ENCODE measurements at regions not wholly inside any gene's neighbourhood (a gene's known extent, or its start where the extent isn't known, plus 50 kb on each side); places are given as distances from the start of the nearest gene placed in this dataset.

DNA sequence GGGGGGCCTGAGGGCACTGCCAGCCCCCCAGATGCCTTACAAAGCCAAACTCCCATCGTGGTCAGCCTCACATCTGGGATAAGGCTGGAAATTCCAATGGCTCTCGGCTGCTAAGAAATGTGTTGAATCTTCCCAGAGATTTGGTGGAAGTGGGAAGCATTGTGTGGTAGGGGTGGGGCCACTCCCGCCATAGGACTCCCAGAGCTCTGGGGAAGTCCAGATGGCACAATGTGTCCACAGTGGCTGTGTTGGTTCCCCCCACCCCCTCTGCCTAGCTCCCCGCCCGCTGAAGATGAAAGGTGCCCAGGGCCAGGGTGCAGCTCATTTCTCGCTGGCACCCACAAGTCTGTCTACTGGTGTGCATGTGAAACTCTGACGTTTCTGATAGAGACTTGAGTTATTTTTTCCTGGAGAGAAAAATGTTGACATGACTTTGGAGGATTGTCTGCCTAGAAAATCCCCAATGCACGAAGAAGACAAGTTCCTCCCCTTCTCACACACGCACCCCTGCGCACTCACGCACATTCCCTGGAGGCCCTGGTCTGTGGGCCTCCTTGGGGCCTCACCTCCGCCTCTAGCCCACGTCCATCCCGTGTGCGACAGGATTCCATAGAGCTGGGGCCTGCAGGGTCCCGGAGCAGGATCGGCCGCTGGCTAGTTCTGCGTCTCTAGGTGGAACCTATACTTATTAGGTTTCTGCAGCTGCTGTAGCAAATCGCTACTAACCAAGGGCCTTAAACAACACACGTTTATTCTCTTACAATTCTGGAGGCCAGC, 199.1 kb downstream of the ZFP36L2 start:
- peak overlapping the region; percentile 38 to 40 for H3K27ac ChIP-seq (ENCODE audit: low read depth in 2 of 2, low read length in 2 of 2)
- no peak overlapping the region for H3K4me3 ChIP-seq (ENCODE audit: low read length in 2 of 2)
- H3K9ac ChIP-seq (ENCODE audit: low read depth in 1 of 2, low read length in 2 of 2) = peak overlapping the region in 1 of 2 donors; percentile 36
- H3K9me3 ChIP-seq (ENCODE audit: control insufficient read depth in 2 of 2, low read length in 2 of 2) = no peaks in the 10 kb centered on the region
- peaks cover 31 to 33% of the 10 kb centered on the region in 2 donors for H3K4me1 ChIP-seq (ENCODE audit: control insufficient read depth in 2 of 2, insufficient read depth in 2 of 2, low read length in 2 of 2)
- no peaks in the 10 kb centered on the region for H3K27me3 ChIP-seq (ENCODE audit: control insufficient read depth in 2 of 2, insufficient read depth in 2 of 2, low read length in 2 of 2)
- H3K36me3 ChIP-seq (ENCODE audit: control insufficient read depth in 2 of 2, insufficient read depth in 2 of 2, low read length in 2 of 2) = no peaks in the 10 kb centered on the region

DNA sequence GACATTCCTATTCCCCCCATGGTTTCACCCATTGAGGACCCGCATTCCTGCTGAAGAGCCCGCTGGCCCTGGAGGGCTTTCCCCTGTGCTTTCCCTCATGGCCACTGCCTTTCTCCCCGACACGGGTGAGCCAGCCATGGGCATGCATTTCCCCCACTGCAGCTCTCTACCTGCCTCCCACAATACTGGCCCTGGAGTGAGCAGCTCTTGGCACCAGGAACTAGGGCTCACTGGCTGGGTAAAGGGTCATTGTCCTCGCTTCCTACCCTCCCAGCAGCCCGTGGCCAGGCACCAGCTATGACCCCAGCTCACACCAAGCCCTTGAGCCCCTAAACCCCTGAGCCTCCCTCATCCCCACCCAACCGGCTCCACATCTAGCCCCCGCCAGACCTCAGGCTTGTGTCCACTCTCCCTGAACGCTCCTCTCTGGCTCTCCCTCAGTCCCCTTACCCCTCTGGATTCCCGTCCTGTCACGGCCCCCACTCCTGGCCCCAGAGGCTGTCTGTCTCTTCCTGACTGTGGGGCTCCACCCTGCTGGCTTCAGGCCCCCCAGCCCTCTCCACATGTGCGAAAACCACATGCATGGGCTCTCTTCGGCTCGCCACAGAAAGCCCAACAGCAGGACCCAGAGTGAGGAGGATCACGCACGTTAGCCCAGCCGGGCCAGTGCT, 199.8 kb downstream of the ZFP36L2 start:
- H3K4me1 ChIP-seq (ENCODE audit: control insufficient read depth in 2 of 2, insufficient read depth in 2 of 2, low read length in 2 of 2) = peaks cover 25 to 26% of the 10 kb centered on the region in 2 donors

DNA sequence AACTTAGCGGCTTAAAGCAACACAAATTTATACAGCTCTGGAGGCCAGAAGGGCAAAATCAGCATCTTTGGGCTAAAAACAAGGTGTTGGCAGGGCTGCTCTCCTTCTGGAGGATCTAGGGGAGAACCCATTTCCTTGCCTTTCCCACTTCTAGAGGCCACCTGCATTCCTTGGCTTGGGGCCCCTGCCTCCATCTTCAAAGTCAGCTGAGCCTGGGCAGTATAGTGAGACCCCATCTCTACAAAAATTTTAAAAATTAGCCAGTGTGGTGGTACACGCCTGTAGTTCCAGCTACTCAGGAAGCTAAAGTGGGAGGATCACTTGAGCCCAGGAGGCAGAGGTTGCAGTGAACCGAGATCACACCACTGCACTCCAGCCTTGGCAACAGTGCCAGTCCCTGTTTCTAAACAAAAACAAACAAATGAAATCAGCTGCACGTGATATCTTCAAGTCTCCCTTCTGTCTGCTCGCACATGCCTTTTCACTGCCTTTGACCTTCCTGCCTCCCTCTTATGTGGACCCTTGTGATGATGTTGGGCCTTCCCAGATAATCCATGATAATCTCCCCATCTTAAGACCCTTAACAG, 200.6 kb downstream of the ZFP36L2 start:
- Histone ChIP-seq H3K36me3 (ENCODE audit: control insufficient read depth in 2 of 2, insufficient read depth in 2 of 2, low read length in 2 of 2) (no peaks in the 10 kb centered on the region), H3K27ac (ENCODE audit: low read depth in 2 of 2, low read length in 2 of 2) (peak overlapping the region in 1 of 2 donors; percentile 35), H3K9me3 (ENCODE audit: control insufficient read depth in 2 of 2, low read length in 2 of 2) (no peaks in the 10 kb centered on the region), H3K4me1 (ENCODE audit: control insufficient read depth in 2 of 2, insufficient read depth in 2 of 2, low read length in 2 of 2) (peaks cover 23 to 25% of the 10 kb centered on the region in 2 donors), H3K4me3 (ENCODE audit: low read length in 2 of 2) (no peak overlapping the region), H3K27me3 (ENCODE audit: control insufficient read depth in 2 of 2, insufficient read depth in 2 of 2, low read length in 2 of 2) (no peaks in the 10 kb centered on the region), H3K9ac (ENCODE audit: low read depth in 1 of 2, low read length in 2 of 2) (no peak overlapping the region)

More for the DNA sequence above, 199.8 kb downstream of the ZFP36L2 start:
- Histone ChIP-seq H3K9me3 (ENCODE audit: control insufficient read depth in 2 of 2, low read length in 2 of 2) (no peaks in the 10 kb centered on the region), H3K9ac (ENCODE audit: low read depth in 1 of 2, low read length in 2 of 2) (peak overlapping the region in 1 of 2 donors; percentile 36), H3K36me3 (ENCODE audit: control insufficient read depth in 2 of 2, insufficient read depth in 2 of 2, low read length in 2 of 2) (no peaks in the 10 kb centered on the region), H3K27me3 (ENCODE audit: control insufficient read depth in 2 of 2, insufficient read depth in 2 of 2, low read length in 2 of 2) (no peaks in the 10 kb centered on the region), H3K27ac (ENCODE audit: low read depth in 2 of 2, low read length in 2 of 2) (peak overlapping the region; percentile 38 to 40), H3K4me3 (ENCODE audit: low read length in 2 of 2) (no peak overlapping the region)

DNA sequence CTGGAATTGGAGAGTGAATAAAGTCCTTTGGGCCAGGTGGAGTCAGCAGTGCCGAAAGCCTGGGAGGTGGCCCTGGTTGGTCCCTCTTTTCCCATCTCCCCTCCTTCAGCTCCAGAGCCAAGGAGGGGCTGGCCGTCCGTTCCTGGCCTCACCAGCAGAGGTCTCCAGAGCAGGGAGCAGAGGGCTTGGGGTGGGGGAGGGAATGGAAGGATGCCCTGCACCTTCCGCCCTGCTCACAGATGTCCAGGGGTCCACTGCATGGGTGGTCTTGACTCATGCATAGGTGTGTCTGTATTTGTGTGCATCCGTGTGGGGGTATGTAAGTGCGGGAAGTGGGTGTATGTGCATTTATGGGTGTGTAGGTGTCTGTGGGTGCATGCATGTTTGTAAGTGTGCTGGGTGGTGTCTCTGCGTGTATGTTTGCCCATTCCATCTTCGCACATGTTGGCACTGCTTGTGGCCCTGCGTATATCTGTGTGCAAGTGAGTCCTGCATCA, 201.8 kb downstream of the ZFP36L2 start:
- H3K9ac ChIP-seq (ENCODE audit: low read depth in 1 of 2, low read length in 2 of 2) = no peak overlapping the region
- peaks cover 14 to 25% of the 10 kb centered on the region in 2 donors for H3K4me1 ChIP-seq (ENCODE audit: control insufficient read depth in 2 of 2, insufficient read depth in 2 of 2, low read length in 2 of 2)
- H3K27ac ChIP-seq (ENCODE audit: low read depth in 2 of 2, low read length in 2 of 2) = no peak overlapping the region
- no peak overlapping the region for H3K4me3 ChIP-seq (ENCODE audit: low read length in 2 of 2)
- H3K36me3 ChIP-seq (ENCODE audit: control insufficient read depth in 2 of 2, insufficient read depth in 2 of 2, low read length in 2 of 2) = no peaks in the 10 kb centered on the region
- peaks cover 5 to 6% of the 10 kb centered on the region in 2 donors for H3K9me3 ChIP-seq (ENCODE audit: control insufficient read depth in 2 of 2, low read length in 2 of 2)
- no peaks in the 10 kb centered on the region for H3K27me3 ChIP-seq (ENCODE audit: control insufficient read depth in 2 of 2, insufficient read depth in 2 of 2, low read length in 2 of 2)

DNA sequence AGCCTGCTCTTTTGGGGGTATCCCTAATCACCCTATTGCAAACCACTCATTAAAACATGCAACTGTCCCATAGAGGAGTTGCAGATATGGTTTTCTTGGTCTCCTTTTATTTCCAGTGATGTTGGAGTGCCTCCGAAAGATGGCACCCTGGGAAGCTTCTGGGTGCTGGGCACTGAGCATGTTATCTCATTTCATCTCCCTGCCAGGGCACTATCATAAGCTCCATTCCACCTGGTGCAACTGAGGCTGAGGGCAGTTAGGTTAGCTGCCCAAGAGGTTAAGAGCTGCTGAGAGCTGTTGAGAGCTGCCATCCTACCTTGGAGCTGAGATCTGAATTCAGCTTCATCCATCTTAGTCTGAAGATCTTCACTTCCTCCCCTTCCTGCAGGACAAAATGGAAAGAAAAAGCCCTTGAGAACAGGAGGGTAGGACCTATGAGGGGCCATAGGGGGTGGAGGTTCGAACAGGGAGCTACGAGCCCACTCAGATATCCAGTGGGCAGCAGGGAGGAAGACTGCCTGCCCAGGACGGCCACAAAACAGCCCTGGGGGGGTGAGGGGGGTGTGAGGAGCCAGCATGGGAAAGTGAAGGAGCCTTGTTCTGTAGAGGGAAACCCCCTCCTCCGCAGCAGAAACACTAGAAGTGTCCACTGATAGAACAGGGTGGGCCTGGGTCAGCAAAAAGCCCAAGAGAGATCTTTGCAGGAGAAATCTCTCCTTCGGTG, 202.5 kb downstream of the ZFP36L2 start:
- Histone ChIP-seq H3K4me3 (ENCODE audit: low read length in 2 of 2) (no peak overlapping the region), H3K27ac (ENCODE audit: low read depth in 2 of 2, low read length in 2 of 2) (no peak overlapping the region), H3K9ac (ENCODE audit: low read depth in 1 of 2, low read length in 2 of 2) (no peak overlapping the region), H3K4me1 (ENCODE audit: control insufficient read depth in 2 of 2, insufficient read depth in 2 of 2, low read length in 2 of 2) (peaks cover 12 to 22% of the 10 kb centered on the region in 2 donors), H3K9me3 (ENCODE audit: control insufficient read depth in 2 of 2, low read length in 2 of 2) (peaks cover 5 to 6% of the 10 kb centered on the region in 2 donors), H3K27me3 (ENCODE audit: control insufficient read depth in 2 of 2, insufficient read depth in 2 of 2, low read length in 2 of 2) (no peaks in the 10 kb centered on the region), H3K36me3 (ENCODE audit: control insufficient read depth in 2 of 2, insufficient read depth in 2 of 2, low read length in 2 of 2) (no peaks in the 10 kb centered on the region)

DNA sequence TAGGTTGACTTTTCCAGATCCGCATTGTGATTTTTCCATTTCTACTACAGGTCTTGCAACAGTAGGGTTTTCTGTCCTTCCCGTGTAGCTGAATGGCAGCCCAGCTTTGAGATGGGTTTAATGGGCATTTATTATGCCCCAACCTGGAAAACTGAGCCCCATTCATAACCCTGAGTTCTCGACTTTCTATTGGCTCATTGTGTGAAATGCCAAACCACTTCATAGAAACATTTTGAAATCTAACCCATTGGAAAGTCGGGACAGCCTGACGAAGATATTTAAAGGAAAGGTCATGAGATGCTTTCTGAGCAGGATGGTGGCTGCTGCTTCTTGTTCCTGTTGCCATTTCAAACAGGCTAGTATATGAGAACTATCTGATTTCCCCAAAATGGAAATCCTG, 203.5 kb downstream of the ZFP36L2 start:
- Histone ChIP-seq H3K27me3 (ENCODE audit: control insufficient read depth in 2 of 2, insufficient read depth in 2 of 2, low read length in 2 of 2) (no peaks in the 10 kb centered on the region), H3K9ac (ENCODE audit: low read depth in 1 of 2, low read length in 2 of 2) (no peak overlapping the region), H3K27ac (ENCODE audit: low read depth in 2 of 2, low read length in 2 of 2) (no peak overlapping the region), H3K4me1 (ENCODE audit: control insufficient read depth in 2 of 2, insufficient read depth in 2 of 2, low read length in 2 of 2) (peaks cover 21% of the 10 kb centered on the region in 2 donors), H3K4me3 (ENCODE audit: low read length in 2 of 2) (no peak overlapping the region), H3K36me3 (ENCODE audit: control insufficient read depth in 2 of 2, insufficient read depth in 2 of 2, low read length in 2 of 2) (no peaks in the 10 kb centered on the region), H3K9me3 (ENCODE audit: control insufficient read depth in 2 of 2, low read length in 2 of 2) (peaks cover 5 to 6% of the 10 kb centered on the region in 2 donors)

DNA sequence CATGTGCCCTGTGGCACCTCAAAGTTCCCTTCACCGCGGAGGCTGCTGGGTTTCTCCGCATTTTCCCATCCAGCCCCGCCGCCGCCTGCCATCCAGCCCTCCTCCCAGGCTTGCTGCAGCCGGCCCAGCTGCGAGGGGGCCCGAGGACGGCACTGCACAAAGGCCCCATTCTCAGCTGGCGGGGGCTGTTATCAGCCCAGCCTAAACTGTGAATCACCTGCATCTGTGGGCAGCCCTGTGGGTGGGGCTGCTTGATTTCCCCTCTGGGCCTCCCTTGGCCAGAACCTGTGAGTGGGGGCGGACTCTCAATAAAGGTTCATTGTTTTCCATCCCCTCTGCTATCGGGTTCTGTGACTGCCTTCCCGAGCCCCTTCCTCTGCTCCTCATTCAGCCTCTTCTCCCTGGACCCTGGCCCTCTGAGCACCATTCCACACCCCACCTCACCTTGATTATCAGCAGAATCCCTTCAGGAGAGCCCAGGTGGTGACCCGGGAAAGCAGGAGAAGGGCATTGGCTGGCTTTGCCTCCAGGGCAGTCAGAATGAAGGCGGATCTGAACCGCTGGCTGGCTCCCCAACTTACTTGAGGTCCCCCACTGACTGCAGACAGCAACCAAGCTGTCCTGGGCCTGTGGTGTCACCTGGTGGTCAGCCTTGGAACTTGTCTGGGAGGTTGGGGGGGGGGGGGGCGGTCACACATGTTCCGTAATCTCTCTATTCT, 204.5 kb downstream of the ZFP36L2 start:
- Histone ChIP-seq H3K27me3 (ENCODE audit: control insufficient read depth in 2 of 2, insufficient read depth in 2 of 2, low read length in 2 of 2) (no peaks in the 10 kb centered on the region), H3K27ac (ENCODE audit: low read depth in 2 of 2, low read length in 2 of 2) (peak overlapping the region in 1 of 2 donors; percentile 14), H3K4me1 (ENCODE audit: control insufficient read depth in 2 of 2, insufficient read depth in 2 of 2, low read length in 2 of 2) (peaks cover 14 to 16% of the 10 kb centered on the region in 2 donors), H3K9me3 (ENCODE audit: control insufficient read depth in 2 of 2, low read length in 2 of 2) (peaks cover 5 to 6% of the 10 kb centered on the region in 2 donors), H3K4me3 (ENCODE audit: low read length in 2 of 2) (no peak overlapping the region), H3K36me3 (ENCODE audit: control insufficient read depth in 2 of 2, insufficient read depth in 2 of 2, low read length in 2 of 2) (no peaks in the 10 kb centered on the region), H3K9ac (ENCODE audit: low read depth in 1 of 2, low read length in 2 of 2) (no peak overlapping the region)

DNA sequence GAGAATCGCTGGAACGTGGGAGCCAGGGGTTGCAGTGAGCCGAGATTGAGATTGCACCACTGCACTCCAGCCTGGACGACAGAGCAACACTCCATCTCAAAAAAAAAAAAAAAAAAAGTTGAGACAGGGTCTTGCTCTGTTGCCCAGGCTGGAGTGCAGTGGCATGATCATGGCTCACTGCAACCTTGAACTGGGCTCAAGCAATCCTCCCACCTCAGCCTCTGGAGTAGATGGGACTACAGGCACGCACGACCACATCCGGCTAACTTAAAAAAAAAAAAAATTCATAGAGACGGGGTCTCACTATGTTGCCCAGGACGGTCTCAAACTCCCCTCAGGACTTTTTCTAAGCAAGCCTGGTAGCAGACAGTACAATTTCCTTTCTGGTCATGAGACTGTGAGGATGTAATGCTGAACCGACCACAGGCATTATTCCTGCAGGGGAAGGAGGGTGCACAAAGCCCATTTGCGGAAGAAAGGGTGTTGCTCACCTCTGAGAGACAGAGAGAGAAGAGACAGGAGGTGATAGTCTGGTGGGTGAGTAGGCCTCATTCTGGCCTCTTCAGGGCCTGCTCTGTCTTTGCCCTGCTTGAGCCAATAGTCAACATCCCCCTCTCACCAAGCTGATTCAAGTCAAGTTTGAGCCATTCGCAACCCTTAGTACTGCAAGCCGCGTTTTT, 205.3 kb downstream of the ZFP36L2 start:
- Histone ChIP-seq H3K9ac (ENCODE audit: low read depth in 1 of 2, low read length in 2 of 2) (no peak overlapping the region), H3K36me3 (ENCODE audit: control insufficient read depth in 2 of 2, insufficient read depth in 2 of 2, low read length in 2 of 2) (no peaks in the 10 kb centered on the region), H3K4me3 (ENCODE audit: low read length in 2 of 2) (no peak overlapping the region), H3K27ac (ENCODE audit: low read depth in 2 of 2, low read length in 2 of 2) (no peak overlapping the region), H3K4me1 (ENCODE audit: control insufficient read depth in 2 of 2, insufficient read depth in 2 of 2, low read length in 2 of 2) (peaks cover 9% of the 10 kb centered on the region in 2 donors), H3K27me3 (ENCODE audit: control insufficient read depth in 2 of 2, insufficient read depth in 2 of 2, low read length in 2 of 2) (no peaks in the 10 kb centered on the region), H3K9me3 (ENCODE audit: control insufficient read depth in 2 of 2, low read length in 2 of 2) (peaks cover 5 to 6% of the 10 kb centered on the region in 2 donors)

DNA sequence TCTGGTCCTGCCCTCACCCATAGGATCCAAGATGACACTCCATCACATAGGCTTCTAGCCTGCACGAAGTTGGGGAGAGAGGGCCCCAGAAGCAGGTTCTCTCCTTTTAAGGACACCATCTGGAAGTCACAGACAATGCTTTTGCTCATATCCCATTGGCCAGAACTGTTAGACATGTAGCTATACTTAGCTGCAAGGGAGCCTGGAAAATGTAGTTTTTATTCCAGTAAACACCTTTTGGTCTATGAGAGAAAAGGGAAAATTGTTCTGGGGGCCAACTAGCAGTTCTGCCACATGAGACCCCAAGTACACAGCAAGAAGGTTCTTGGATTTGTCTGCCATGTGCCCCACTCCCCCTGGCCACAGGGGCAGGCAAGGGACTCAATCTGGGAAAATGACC, 206.1 kb downstream of the ZFP36L2 start:
- no peak overlapping the region for H3K9ac ChIP-seq (ENCODE audit: low read depth in 1 of 2, low read length in 2 of 2)
- H3K4me1 ChIP-seq (ENCODE audit: control insufficient read depth in 2 of 2, insufficient read depth in 2 of 2, low read length in 2 of 2) = peaks cover 9% of the 10 kb centered on the region in 2 donors
- no peaks in the 10 kb centered on the region for H3K36me3 ChIP-seq (ENCODE audit: control insufficient read depth in 2 of 2, insufficient read depth in 2 of 2, low read length in 2 of 2)
- no peak overlapping the region for H3K27ac ChIP-seq (ENCODE audit: low read depth in 2 of 2, low read length in 2 of 2)
- no peak overlapping the region for H3K4me3 ChIP-seq (ENCODE audit: low read length in 2 of 2)
- H3K9me3 ChIP-seq (ENCODE audit: control insufficient read depth in 2 of 2, low read length in 2 of 2) = peaks cover 5 to 6% of the 10 kb centered on the region in 2 donors
- no peaks in the 10 kb centered on the region for H3K27me3 ChIP-seq (ENCODE audit: control insufficient read depth in 2 of 2, insufficient read depth in 2 of 2, low read length in 2 of 2)

Data from mucosa of rectum (tissue), 2 donors.